ENCODE measurements at regions not wholly inside any gene's neighbourhood (a gene's known extent, or its start where the extent isn't known, plus 50 kb on each side); places are given as distances from the start of the nearest gene placed in this dataset.

DNA sequence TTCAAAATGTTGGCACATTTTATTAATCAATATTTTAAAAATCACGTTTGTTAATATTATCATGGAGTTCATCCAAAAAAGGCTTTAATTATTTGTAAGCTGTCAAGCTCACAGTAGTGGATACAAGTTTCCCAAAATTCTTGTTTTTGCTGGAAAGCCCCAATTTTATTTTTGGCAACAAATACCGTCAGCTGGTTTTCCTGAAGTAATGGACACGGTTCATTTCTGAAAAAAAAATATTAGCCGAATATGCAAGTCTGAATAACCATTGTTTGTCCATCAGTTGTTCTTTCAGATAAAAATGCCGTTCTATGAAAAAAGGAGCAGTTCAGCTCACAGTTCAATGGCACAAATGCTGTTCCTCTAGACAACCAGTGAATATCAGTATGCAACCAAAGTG, 101.5 kb upstream of the RAI14 start:
- TF ChIP-seq, protein P1, sequence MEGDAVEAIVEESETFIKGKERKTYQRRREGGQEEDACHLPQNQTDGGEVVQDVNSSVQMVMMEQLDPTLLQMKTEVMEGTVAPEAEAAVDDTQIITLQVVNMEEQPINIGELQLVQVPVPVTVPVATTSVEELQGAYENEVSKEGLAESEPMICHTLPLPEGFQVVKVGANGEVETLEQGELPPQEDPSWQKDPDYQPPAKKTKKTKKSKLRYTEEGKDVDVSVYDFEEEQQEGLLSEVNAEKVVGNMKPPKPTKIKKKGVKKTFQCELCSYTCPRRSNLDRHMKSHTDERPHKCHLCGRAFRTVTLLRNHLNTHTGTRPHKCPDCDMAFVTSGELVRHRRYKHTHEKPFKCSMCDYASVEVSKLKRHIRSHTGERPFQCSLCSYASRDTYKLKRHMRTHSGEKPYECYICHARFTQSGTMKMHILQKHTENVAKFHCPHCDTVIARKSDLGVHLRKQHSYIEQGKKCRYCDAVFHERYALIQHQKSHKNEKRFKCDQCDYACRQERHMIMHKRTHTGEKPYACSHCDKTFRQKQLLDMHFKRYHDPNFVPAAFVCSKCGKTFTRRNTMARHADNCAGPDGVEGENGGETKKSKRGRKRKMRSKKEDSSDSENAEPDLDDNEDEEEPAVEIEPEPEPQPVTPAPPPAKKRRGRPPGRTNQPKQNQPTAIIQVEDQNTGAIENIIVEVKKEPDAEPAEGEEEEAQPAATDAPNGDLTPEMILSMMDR (IDR thresholded peaks at IDR 0.05; ENCODE audit: poor library complexity, severe bottlenecking), result no peak
- TF ChIP-seq, protein P2, sequence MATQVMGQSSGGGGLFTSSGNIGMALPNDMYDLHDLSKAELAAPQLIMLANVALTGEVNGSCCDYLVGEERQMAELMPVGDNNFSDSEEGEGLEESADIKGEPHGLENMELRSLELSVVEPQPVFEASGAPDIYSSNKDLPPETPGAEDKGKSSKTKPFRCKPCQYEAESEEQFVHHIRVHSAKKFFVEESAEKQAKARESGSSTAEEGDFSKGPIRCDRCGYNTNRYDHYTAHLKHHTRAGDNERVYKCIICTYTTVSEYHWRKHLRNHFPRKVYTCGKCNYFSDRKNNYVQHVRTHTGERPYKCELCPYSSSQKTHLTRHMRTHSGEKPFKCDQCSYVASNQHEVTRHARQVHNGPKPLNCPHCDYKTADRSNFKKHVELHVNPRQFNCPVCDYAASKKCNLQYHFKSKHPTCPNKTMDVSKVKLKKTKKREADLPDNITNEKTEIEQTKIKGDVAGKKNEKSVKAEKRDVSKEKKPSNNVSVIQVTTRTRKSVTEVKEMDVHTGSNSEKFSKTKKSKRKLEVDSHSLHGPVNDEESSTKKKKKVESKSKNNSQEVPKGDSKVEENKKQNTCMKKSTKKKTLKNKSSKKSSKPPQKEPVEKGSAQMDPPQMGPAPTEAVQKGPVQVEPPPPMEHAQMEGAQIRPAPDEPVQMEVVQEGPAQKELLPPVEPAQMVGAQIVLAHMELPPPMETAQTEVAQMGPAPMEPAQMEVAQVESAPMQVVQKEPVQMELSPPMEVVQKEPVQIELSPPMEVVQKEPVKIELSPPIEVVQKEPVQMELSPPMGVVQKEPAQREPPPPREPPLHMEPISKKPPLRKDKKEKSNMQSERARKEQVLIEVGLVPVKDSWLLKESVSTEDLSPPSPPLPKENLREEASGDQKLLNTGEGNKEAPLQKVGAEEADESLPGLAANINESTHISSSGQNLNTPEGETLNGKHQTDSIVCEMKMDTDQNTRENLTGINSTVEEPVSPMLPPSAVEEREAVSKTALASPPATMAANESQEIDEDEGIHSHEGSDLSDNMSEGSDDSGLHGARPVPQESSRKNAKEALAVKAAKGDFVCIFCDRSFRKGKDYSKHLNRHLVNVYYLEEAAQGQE (IDR thresholded peaks at IDR 0.05; ENCODE audit: borderline replicate concordance), result no peak

Measured in neural cell (in vitro differentiated cells).